Cardiac fibroblast (primary cell): ENCODE measurements at regions not wholly inside any gene's neighbourhood (a gene's known extent, or its start where the extent isn't known, plus 50 kb on each side); places are given as distances from the start of the nearest gene placed in this dataset.

Experiments
- DNase-seq, 2 donors: peaks; one replicate each; pipeline versions ENCODE4 v3.0.0 to v3.0.0-alpha.2; 2010; ENCODE audit warnings: low read depth in 2 of 2
- H3K4me3 ChIP-seq, 2 donors: replicated peaks in 1 of 2; 1 replicate in 1 of 2; 2 replicates in 1 of 2; pipeline ENCODE4 v1.5.1; 2011; ENCODE audit warnings: low read depth in 2 of 2, low read length in 2 of 2, mild to moderate bottlenecking in 2 of 2, moderate library complexity in 1 of 2
- CTCF ChIP-seq: IDR thresholded peaks from one replicate; pipeline ENCODE4 v1.5.1; 2011; ENCODE audit warnings: low read depth, mild to moderate bottlenecking, low read length, inconsistent platforms

- DNase-seq, result no peak
- TF ChIP-seq CTCF, result no peak
These were observed 230.9 kb downstream of the CHRM3 start for GRCh38 chr1:239617259-239617658.

GRCh38 chr1:239617731-239618130 lies 231.4 kb downstream of the CHRM3 start:
- no peak for DNase-seq
- TF ChIP-seq CTCF, result no peak
- H3K4me3 ChIP-seq, result no peak overlapping the region

More at GRCh38 chr1:239617259-239617658, 230.9 kb downstream of the CHRM3 start:
- H3K4me3 ChIP-seq, result no peak overlapping the region

- H3K4me3 ChIP-seq, result no peak overlapping the region
These were observed 232.8 kb downstream of the CHRM3 start for GRCh38 chr1:239619190-239619589.

GRCh38 chr1:239630767-239631166 lies 244.4 kb downstream of the CHRM3 start:
- no peak for TF ChIP-seq CTCF
- no peak for DNase-seq
- H3K4me3 ChIP-seq, result no peak overlapping the region

More at GRCh38 chr1:239619190-239619589, 232.8 kb downstream of the CHRM3 start:
- DNase-seq, result no peak
- no peak for TF ChIP-seq CTCF

GRCh38 chr1:239633432-239633831 lies 247.1 kb downstream of the CHRM3 start:
- no peak overlapping the region for H3K4me3 ChIP-seq
- no peak for TF ChIP-seq CTCF
- DNase-seq, result no peak

- no peak for TF ChIP-seq CTCF
- H3K4me3 ChIP-seq, result no peak overlapping the region
- DNase-seq, result no peak
These were observed 248.9 kb downstream of the CHRM3 start for GRCh38 chr1:239635276-239635675.

- no peak for TF ChIP-seq CTCF
- no peak for DNase-seq
These were observed 250.0 kb downstream of the CHRM3 start for GRCh38 chr1:239636347-239636746.

More at GRCh38 chr1:239636347-239636746, 250.0 kb downstream of the CHRM3 start:
- H3K4me3 ChIP-seq, result no peak overlapping the region
